DOHH2 (cell line): ENCODE measurements at regions not wholly inside any gene's neighbourhood (a gene's known extent, or its start where the extent isn't known, plus 50 kb on each side); places are given as distances from the start of the nearest gene placed in this dataset.
"Not testable (repeated sequence)": the region's sequence is repeated elsewhere in the genome, so short reads cannot be mapped to it uniquely, and the experiment has no call there.

Source experiments
- H3F3A ChIP-seq: fragments of 200-600 bp; sonication (generic), shearing (Covaris generic); 2 replicates; pipeline ENCODE4 v1.6.0; 2016; ENCODE audit warnings: antibody characterized with exemption, mild to moderate bottlenecking; ENCODE audit not compliant: control insufficient read depth, insufficient read depth
- H3K27ac ChIP-seq: fragments of 200-600 bp; sonication (generic); 2 replicates; pipeline ENCODE4 v1.5.1; 2014; ENCODE audit warnings: low read depth, mild to moderate bottlenecking, low read length, moderate library complexity
- H3K27me3 ChIP-seq: fragments of 200-600 bp; sonication (generic); 2 replicates; pipeline ENCODE4 v1.6.1; 2014; ENCODE audit warnings: mild to moderate bottlenecking, low read length, mixed read lengths; ENCODE audit not compliant: control insufficient read depth
- H3K36me3 ChIP-seq: fragments of 200-600 bp; sonication (generic); 2 replicates; pipeline ENCODE4 v1.6.1; 2014; ENCODE audit warnings: mild to moderate bottlenecking, low read length, moderate library complexity, mixed read lengths; ENCODE audit not compliant: control insufficient read depth
- H3K4me1 ChIP-seq: fragments of 200-600 bp; sonication (generic); 2 replicates; pipeline ENCODE4 v1.6.1; 2014; ENCODE audit warnings: mild to moderate bottlenecking, low read length, mixed read lengths; ENCODE audit not compliant: control insufficient read depth
- H3K4me2 ChIP-seq: fragments of 200-600 bp; sonication (generic); 2 replicates; pipeline ENCODE4 v1.6.0; 2014; ENCODE audit warnings: mild to moderate bottlenecking, low read length, moderate library complexity
- H3K4me3 ChIP-seq: fragments of 200-600 bp; sonication (generic); 2 replicates; pipeline ENCODE4 v1.5.1; 2014; ENCODE audit warnings: mild to moderate bottlenecking, low read length, mixed read lengths
- H3K79me2 ChIP-seq: fragments of 200-600 bp; sonication (generic); 2 replicates; pipeline ENCODE4 v1.6.1; 2014; ENCODE audit warnings: mild to moderate bottlenecking, low read length, mixed read lengths; ENCODE audit not compliant: control insufficient read depth
- H3K9me2 ChIP-seq: fragments of 200-600 bp; sonication (generic); replicated peaks from 2 replicates; pipeline ENCODE4 v1.6.1; 2014; ENCODE audit warnings: mild to moderate bottlenecking, low read length, mixed read lengths; ENCODE audit not compliant: control insufficient read depth
- H3K9me3 ChIP-seq: fragments of 200-600 bp; sonication (generic); 2 replicates; pipeline ENCODE4 v1.6.1; 2014; ENCODE audit warnings: antibody characterized with exemption, low read length, mixed read lengths; ENCODE audit not compliant: control insufficient read depth, insufficient read depth
- H4K20me1 ChIP-seq: fragments of 200-600 bp; sonication (generic); 2 replicates; pipeline ENCODE4 v1.6.0; 2014; ENCODE audit warnings: low read depth, mild to moderate bottlenecking, antibody characterized with exemption, low read length, moderate library complexity; ENCODE audit not compliant: control insufficient read depth, insufficient read depth
- CTCF ChIP-seq: fragments of 200-600 bp; sonication (generic); IDR thresholded peaks from one replicate; pipeline ENCODE4 v1.5.1; 2014; ENCODE audit warnings: antibody characterized with exemption, mild to moderate bottlenecking, low read depth, low read length; ENCODE audit not compliant: poor library complexity, severe bottlenecking
- EZH2phosphoT487 ChIP-seq: fragments of 200-600 bp; sonication (generic); IDR thresholded peaks from 2 replicates; pipeline ENCODE4 v1.6.1; 2017; ENCODE audit warnings: borderline replicate concordance, mild to moderate bottlenecking, antibody characterized with exemption, low read length, moderate library complexity, mixed read lengths

- H3F3A ChIP-seq, result no peaks in the 10 kb centered on the region
- no peaks in the 10 kb centered on the region for H3K27me3 ChIP-seq
- no peaks in the 10 kb centered on the region for H3K9me2 ChIP-seq
- no peaks in the 10 kb centered on the region for H3K79me2 ChIP-seq
- no peak overlapping the region for H3K4me2 ChIP-seq
- TF ChIP-seq EZH2phosphoT487, result no peak
- no peak for TF ChIP-seq CTCF
- H3K27ac ChIP-seq, result no peak overlapping the region
- no peaks in the 10 kb centered on the region for H4K20me1 ChIP-seq
- no peaks in the 10 kb centered on the region for H3K36me3 ChIP-seq
- H3K4me1 ChIP-seq, result no peaks in the 10 kb centered on the region
- H3K4me3 ChIP-seq, result no peak overlapping the region
- no peaks in the 10 kb centered on the region for H3K9me3 ChIP-seq
Observed at GRCh38 chr11:134957540-134958335, 545.7 kb upstream of the B3GAT1 start.

- no peaks in the 10 kb centered on the region for H3K36me3 ChIP-seq
- no peaks in the 10 kb centered on the region for H3K79me2 ChIP-seq
- H3F3A ChIP-seq, result no peaks in the 10 kb centered on the region
- H3K4me2 ChIP-seq, result no peak overlapping the region
- TF ChIP-seq EZH2phosphoT487, result no peak
- TF ChIP-seq CTCF, result no peak
- no peaks in the 10 kb centered on the region for H4K20me1 ChIP-seq
- H3K9me3 ChIP-seq, result no peaks in the 10 kb centered on the region
- no peaks in the 10 kb centered on the region for H3K9me2 ChIP-seq
- no peak overlapping the region for H3K27ac ChIP-seq
- H3K27me3 ChIP-seq, result no peaks in the 10 kb centered on the region
- no peaks in the 10 kb centered on the region for H3K4me1 ChIP-seq
- no peak overlapping the region for H3K4me3 ChIP-seq
Observed at GRCh38 chr11:134956450-134957210, 544.6 kb upstream of the B3GAT1 start.

- H3F3A ChIP-seq, H3K9me3 ChIP-seq, H4K20me1 ChIP-seq, H3K27ac ChIP-seq, H3K36me3 ChIP-seq, H3K9me2 ChIP-seq, H3K4me1 ChIP-seq, H3K4me2 ChIP-seq, H3K27me3 ChIP-seq, H3K4me3 ChIP-seq, H3K79me2 ChIP-seq: not testable (repeated sequence)
Observed at GRCh38 chr11:134955970-134956369, 543.9 kb upstream of the B3GAT1 start.

- Histone ChIP-seq H3K27me3 (no peaks in the 10 kb centered on the region), H3K79me2 (no peaks in the 10 kb centered on the region), H4K20me1 (no peaks in the 10 kb centered on the region), H3F3A (no peaks in the 10 kb centered on the region), H3K9me3 (no peaks in the 10 kb centered on the region), H3K4me2 (no peak overlapping the region), H3K36me3 (no peaks in the 10 kb centered on the region), H3K4me1 (no peaks in the 10 kb centered on the region), H3K9me2 (no peaks in the 10 kb centered on the region), H3K27ac (no peak overlapping the region), H3K4me3 (no peak overlapping the region)
- TF ChIP-seq CTCF, result no peak
- TF ChIP-seq EZH2phosphoT487, result no peak
Observed at GRCh38 chr11:134955281-134955680, 543.2 kb upstream of the B3GAT1 start.

GRCh38 chr11:134954456-134954855 is 542.4 kb upstream of the B3GAT1 start:
- not testable (repeated sequence) for H4K20me1 ChIP-seq, H3K4me2 ChIP-seq, H3K4me1 ChIP-seq, H3K36me3 ChIP-seq, H3K79me2 ChIP-seq, H3K9me2 ChIP-seq, H3F3A ChIP-seq, H3K27ac ChIP-seq, H3K4me3 ChIP-seq, H3K27me3 ChIP-seq, H3K9me3 ChIP-seq
